GM06990 (cell line): ENCODE measurements at regions not wholly inside any gene's neighbourhood (a gene's known extent, or its start where the extent isn't known, plus 50 kb on each side); places are given as distances from the start of the nearest gene placed in this dataset.

Source experiments
- DNase-seq: peaks from one replicate; pipeline ENCODE4 v3.0.0-alpha.2; 2011; ENCODE audit not compliant: insufficient read length; ENCODE audit errors: extremely low read depth
- H3K27me3 ChIP-seq: replicated peaks from 2 replicates; pipeline ENCODE4 v1.6.0; 2011; ENCODE audit warnings: low read length; ENCODE audit not compliant: control insufficient read depth, insufficient read depth
- H3K36me3 ChIP-seq: 2 replicates; pipeline ENCODE4 v1.5.1; 2011; ENCODE audit warnings: low read length; ENCODE audit not compliant: control insufficient read depth, insufficient read depth
- H3K4me3 ChIP-seq: replicated peaks from 2 replicates; pipeline ENCODE4 v1.5.1; 2011; ENCODE audit warnings: low read depth, mild to moderate bottlenecking, control low read depth, low read length
- CTCF ChIP-seq: IDR thresholded peaks from 2 replicates; pipeline ENCODE4 v1.5.1; 2011; ENCODE audit warnings: low read length, control low read depth, mild to moderate bottlenecking, inconsistent platforms; ENCODE audit not compliant: insufficient read depth, poor library complexity, severe bottlenecking

GRCh38 chr11:96893988-96894387 is 504.2 kb downstream of the JRKL start:
- no peak for TF ChIP-seq CTCF
- Histone ChIP-seq H3K4me3 (no peak overlapping the region), H3K36me3 (no peaks in the 10 kb centered on the region), H3K27me3 (no peaks in the 10 kb centered on the region)
- DNase-seq: no peak

- TF ChIP-seq CTCF: no peak
- H3K36me3 ChIP-seq: no peaks in the 10 kb centered on the region
- no peak overlapping the region for H3K4me3 ChIP-seq
- DNase-seq: no peak
- no peaks in the 10 kb centered on the region for H3K27me3 ChIP-seq
These were observed 504.8 kb downstream of the JRKL start for GRCh38 chr11:96894587-96894986.

GRCh38 chr11:96899971-96900370 is 510.2 kb downstream of the JRKL start:
- TF ChIP-seq CTCF: no peak
- no peak for DNase-seq
- H3K4me3 ChIP-seq: no peak overlapping the region

GRCh38 chr11:96905143-96905542 is 515.3 kb downstream of the JRKL start:
- TF ChIP-seq CTCF: no peak
- no peak for DNase-seq
- H3K4me3 ChIP-seq: no peak overlapping the region
- H3K36me3 ChIP-seq: no peaks in the 10 kb centered on the region
- H3K27me3 ChIP-seq: no peaks in the 10 kb centered on the region

More at GRCh38 chr11:96899971-96900370, 510.2 kb downstream of the JRKL start:
- H3K27me3 ChIP-seq: no peaks in the 10 kb centered on the region
- no peaks in the 10 kb centered on the region for H3K36me3 ChIP-seq

GRCh38 chr11:96905663-96906062 is 515.9 kb downstream of the JRKL start:
- no peak for TF ChIP-seq CTCF
- H3K4me3 ChIP-seq: no peak overlapping the region
- no peaks in the 10 kb centered on the region for H3K27me3 ChIP-seq
- no peak for DNase-seq
- no peaks in the 10 kb centered on the region for H3K36me3 ChIP-seq

- Histone ChIP-seq H3K4me3 (no peak overlapping the region), H3K27me3 (no peaks in the 10 kb centered on the region), H3K36me3 (no peaks in the 10 kb centered on the region)
- DNase-seq: no peak
- no peak for TF ChIP-seq CTCF
These were observed 516.7 kb downstream of the JRKL start for GRCh38 chr11:96906476-96906875.
